SU-DHL-6 (cell line): ENCODE measurements at regions not wholly inside any gene's neighbourhood (a gene's known extent, or its start where the extent isn't known, plus 50 kb on each side); places are given as distances from the start of the nearest gene placed in this dataset.

Source experiments
- H2AFZ ChIP-seq: fragments of 200-600 bp; sonication (generic); 2 replicates; pipeline ENCODE4 v1.6.1; 2014; ENCODE audit warnings: low read depth, mild to moderate bottlenecking, moderate library complexity, mixed read lengths, antibody characterized with exemption, low read length; ENCODE audit not compliant: severe bottlenecking
- H3F3A ChIP-seq: fragments of 200-600 bp; shearing (Covaris generic); 2 replicates; pipeline ENCODE4 v1.6.0; 2016; ENCODE audit warnings: antibody characterized with exemption, mild to moderate bottlenecking; ENCODE audit not compliant: insufficient read depth
- H3K27ac ChIP-seq: fragments of 200-600 bp; sonication (generic); 2 replicates; pipeline ENCODE4 v1.5.1; 2016; ENCODE audit warnings: low read depth, mild to moderate bottlenecking, low read length, moderate library complexity, mixed read lengths
- H3K27me3 ChIP-seq: fragments of 200-600 bp; sonication (generic), shearing (Covaris generic); 2 replicates; pipeline ENCODE4 v1.6.0; 2014; ENCODE audit warnings: mild to moderate bottlenecking, low read length
- H3K36me3 ChIP-seq: fragments of 200-600 bp; sonication (generic); 2 replicates; pipeline ENCODE4 v1.6.1; 2014; ENCODE audit warnings: mild to moderate bottlenecking, low read length, mixed read lengths
- H3K4me2 ChIP-seq: fragments of 300-600, 200-600 bp; shearing (Covaris generic), sonication (generic); 2 replicates; pipeline ENCODE4 v1.6.0; 2014; ENCODE audit warnings: low read length, low read depth, mild to moderate bottlenecking; ENCODE audit not compliant: poor library complexity, severe bottlenecking
- H3K4me3 ChIP-seq: fragments of 200-600 bp; sonication (generic); 2 replicates; pipeline ENCODE4 v1.5.1; 2014; ENCODE audit warnings: antibody characterized with exemption, low read length, mild to moderate bottlenecking, mixed read lengths; ENCODE audit not compliant: insufficient read depth, poor library complexity, severe bottlenecking
- H3K79me2 ChIP-seq: fragments of 200-600 bp; sonication (generic); 2 replicates; pipeline ENCODE4 v1.6.1; 2014; ENCODE audit warnings: mild to moderate bottlenecking, low read length, moderate library complexity; ENCODE audit not compliant: insufficient read depth
- H3K9ac ChIP-seq: fragments of 200-600 bp; sonication (generic); 2 replicates; pipeline ENCODE4 v1.7.0; 2014; ENCODE audit warnings: mild to moderate bottlenecking, low read length
- H3K9me2 ChIP-seq: fragments of 200-600 bp; sonication (generic); replicated peaks from 2 replicates; pipeline ENCODE4 v1.6.1; 2014; ENCODE audit warnings: low read length; ENCODE audit not compliant: insufficient read depth
- H3K9me3 ChIP-seq: fragments of 200-600 bp; sonication (generic); 2 replicates; pipeline ENCODE4 v1.6.1; 2014; ENCODE audit warnings: low read length, mixed read lengths; ENCODE audit not compliant: insufficient read depth
- H4K20me1 ChIP-seq: fragments of 200-600 bp; sonication (generic); 2 replicates; pipeline ENCODE4 v1.6.1; 2014; ENCODE audit warnings: low read depth, mild to moderate bottlenecking, antibody characterized with exemption, low read length, moderate library complexity, mixed read lengths
- EZH2phosphoT487 ChIP-seq: fragments of 200-600 bp; sonication (generic), shearing (Covaris generic); conservative IDR thresholded peaks from 2 replicates; pipeline ENCODE4 v1.6.1; 2018; ENCODE audit warnings: mild to moderate bottlenecking, antibody characterized with exemption, low read length, moderate library complexity, mixed read lengths
- TF ChIP-seq, protein P1 (sequence below): fragments of 200-600 bp; sonication (generic); IDR thresholded peaks from one replicate; pipeline ENCODE4 v1.5.1; 2017; ENCODE audit warnings: antibody characterized with exemption, mild to moderate bottlenecking, low read length, moderate library complexity; ENCODE audit not compliant: insufficient read depth, poor library complexity, severe bottlenecking

DNA sequence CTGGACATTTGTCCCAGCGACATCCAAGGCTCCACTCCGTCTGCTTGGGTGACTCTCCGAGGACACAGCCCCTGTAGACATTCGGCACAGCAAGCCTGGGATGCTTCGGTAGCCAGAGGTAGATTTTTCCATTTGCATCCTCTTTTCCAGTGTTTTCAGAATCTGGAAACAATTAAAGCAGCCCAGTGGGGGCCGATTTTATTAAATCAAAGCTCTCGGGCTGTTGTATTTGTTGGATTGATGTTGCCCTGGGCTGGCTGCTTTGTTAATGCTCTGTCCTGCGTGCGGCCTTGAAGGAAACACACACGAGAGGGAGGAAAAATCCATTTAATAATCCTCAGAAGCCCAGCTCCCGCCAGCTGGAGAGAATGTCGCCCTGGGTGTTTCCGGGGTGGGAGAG is 158.1 kb upstream of the CIBAR2 start:
- Histone ChIP-seq H3K9ac (no peak overlapping the region), H3K9me3 (no peaks in the 10 kb centered on the region), H3K4me2 (no peak overlapping the region), H3K79me2 (no peaks in the 10 kb centered on the region), H3K9me2 (no peaks in the 10 kb centered on the region), H3K27me3 (no peaks in the 10 kb centered on the region), H2AFZ (no peak overlapping the region), H3K36me3 (no peaks in the 10 kb centered on the region), H3K27ac (no peak overlapping the region), H3F3A (no peaks in the 10 kb centered on the region), H4K20me1 (no peaks in the 10 kb centered on the region), H3K4me3 (no peak overlapping the region)
- TF ChIP-seq, protein P1, sequence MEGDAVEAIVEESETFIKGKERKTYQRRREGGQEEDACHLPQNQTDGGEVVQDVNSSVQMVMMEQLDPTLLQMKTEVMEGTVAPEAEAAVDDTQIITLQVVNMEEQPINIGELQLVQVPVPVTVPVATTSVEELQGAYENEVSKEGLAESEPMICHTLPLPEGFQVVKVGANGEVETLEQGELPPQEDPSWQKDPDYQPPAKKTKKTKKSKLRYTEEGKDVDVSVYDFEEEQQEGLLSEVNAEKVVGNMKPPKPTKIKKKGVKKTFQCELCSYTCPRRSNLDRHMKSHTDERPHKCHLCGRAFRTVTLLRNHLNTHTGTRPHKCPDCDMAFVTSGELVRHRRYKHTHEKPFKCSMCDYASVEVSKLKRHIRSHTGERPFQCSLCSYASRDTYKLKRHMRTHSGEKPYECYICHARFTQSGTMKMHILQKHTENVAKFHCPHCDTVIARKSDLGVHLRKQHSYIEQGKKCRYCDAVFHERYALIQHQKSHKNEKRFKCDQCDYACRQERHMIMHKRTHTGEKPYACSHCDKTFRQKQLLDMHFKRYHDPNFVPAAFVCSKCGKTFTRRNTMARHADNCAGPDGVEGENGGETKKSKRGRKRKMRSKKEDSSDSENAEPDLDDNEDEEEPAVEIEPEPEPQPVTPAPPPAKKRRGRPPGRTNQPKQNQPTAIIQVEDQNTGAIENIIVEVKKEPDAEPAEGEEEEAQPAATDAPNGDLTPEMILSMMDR: no peak
- TF ChIP-seq EZH2phosphoT487: no peak

- no peaks in the 10 kb centered on the region for H3K9me3 ChIP-seq
- no peak overlapping the region for H3K27ac ChIP-seq
- no peak overlapping the region for H3K4me2 ChIP-seq
- no peaks in the 10 kb centered on the region for H3K79me2 ChIP-seq
- H2AFZ ChIP-seq: no peak overlapping the region
- H3F3A ChIP-seq: no peaks in the 10 kb centered on the region
- no peak overlapping the region for H3K4me3 ChIP-seq
- no peaks in the 10 kb centered on the region for H3K36me3 ChIP-seq
- TF ChIP-seq, protein P1: no peak
- no peak for TF ChIP-seq EZH2phosphoT487
- H3K9ac ChIP-seq: no peak overlapping the region
- no peaks in the 10 kb centered on the region for H4K20me1 ChIP-seq
- no peaks in the 10 kb centered on the region for H3K27me3 ChIP-seq
- no peaks in the 10 kb centered on the region for H3K9me2 ChIP-seq
Measured at GRCh38 chr16:85271198-85271597, 158.9 kb upstream of the CIBAR2 start.

DNA sequence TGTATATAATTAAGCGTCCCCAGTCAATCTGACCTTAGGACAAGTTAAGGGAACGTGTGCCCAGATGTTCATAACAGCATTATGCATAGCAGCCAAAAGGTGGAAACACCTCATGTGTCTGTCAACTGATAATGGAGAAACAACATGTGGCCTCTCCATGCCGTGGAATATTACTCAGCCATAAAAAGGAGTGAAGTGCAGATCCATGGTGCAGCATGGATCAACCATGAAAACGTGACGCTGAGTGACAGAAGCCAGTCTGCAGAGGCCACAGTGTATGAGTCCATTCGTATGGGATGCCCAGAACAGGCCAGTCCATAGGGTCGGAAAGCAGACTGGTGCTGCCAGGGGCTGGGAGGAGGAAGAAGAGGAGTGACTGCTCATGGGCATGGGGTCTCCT is 161.0 kb upstream of the CIBAR2 start:
- Histone ChIP-seq H2AFZ (no peak overlapping the region), H3K27me3 (no peaks in the 10 kb centered on the region), H3K9me2 (no peaks in the 10 kb centered on the region), H3K4me2 (no peak overlapping the region), H3K79me2 (no peaks in the 10 kb centered on the region), H4K20me1 (no peaks in the 10 kb centered on the region), H3K36me3 (no peaks in the 10 kb centered on the region), H3K27ac (no peak overlapping the region), H3K4me3 (no peak overlapping the region), H3K9me3 (no peaks in the 10 kb centered on the region), H3K9ac (no peak overlapping the region), H3F3A (no peaks in the 10 kb centered on the region)
- no peak for TF ChIP-seq EZH2phosphoT487
- TF ChIP-seq, protein P1: no peak
